ENCODE measurements at regions not wholly inside any gene's neighbourhood (a gene's known extent, or its start where the extent isn't known, plus 50 kb on each side); places are given as distances from the start of the nearest gene placed in this dataset.

- H3K27me3 Mint-ChIP-seq (ENCODE audit: low read depth): peaks cover 6% of the 10 kb centered on the region
Observed at GRCh38 chr1:168987330-168987729, 119.2 kb upstream of the ATP1B1 start.

GRCh38 chr1:168987923-168988322 is 118.6 kb upstream of the ATP1B1 start:
- TF ChIP-seq CTCF (IDR thresholded peaks at IDR 0.05): no peak
- no peak for DNase-seq (ENCODE audit: low spot score)
- peaks cover 1% of the 10 kb centered on the region for H3K36me3 Mint-ChIP-seq (ENCODE audit: low read depth)

More at GRCh38 chr1:168987330-168987729, 119.2 kb upstream of the ATP1B1 start:
- peak; percentile 9 for TF ChIP-seq CTCF (IDR thresholded peaks at IDR 0.05)
- Mint-ChIP-seq H3K4me3 (ENCODE audit: unreplicated experiment) (no peak overlapping the region), H3K9me3 (ENCODE audit: low read depth) (peaks cover 6% of the 10 kb centered on the region), H3K36me3 (ENCODE audit: low read depth) (peaks cover 1% of the 10 kb centered on the region), H3K27ac (ENCODE audit: unreplicated experiment) (no peak overlapping the region), H3K4me1 (ENCODE audit: low read depth) (no peaks in the 10 kb centered on the region)
- DNase-seq (ENCODE audit: low spot score): no peak

GRCh38 chr1:168989985-168990384 is 116.5 kb upstream of the ATP1B1 start:
- Mint-ChIP-seq H3K27me3 (ENCODE audit: low read depth) (peaks cover 6% of the 10 kb centered on the region), H3K9me3 (ENCODE audit: low read depth) (peaks cover 24% of the 10 kb centered on the region), H3K27ac (ENCODE audit: unreplicated experiment) (no peak overlapping the region), H3K36me3 (ENCODE audit: low read depth) (peaks cover 1% of the 10 kb centered on the region), H3K4me1 (ENCODE audit: low read depth) (no peaks in the 10 kb centered on the region), H3K4me3 (ENCODE audit: unreplicated experiment) (no peak overlapping the region)
- no peak for DNase-seq (ENCODE audit: low spot score)
- no peak for TF ChIP-seq CTCF (IDR thresholded peaks at IDR 0.05)

More at GRCh38 chr1:168987923-168988322, 118.6 kb upstream of the ATP1B1 start:
- H3K27me3 Mint-ChIP-seq (ENCODE audit: low read depth): peaks cover 6% of the 10 kb centered on the region
- peaks cover 6% of the 10 kb centered on the region for H3K9me3 Mint-ChIP-seq (ENCODE audit: low read depth)
- H3K4me1 Mint-ChIP-seq (ENCODE audit: low read depth): no peaks in the 10 kb centered on the region
- H3K27ac Mint-ChIP-seq (ENCODE audit: unreplicated experiment): no peak overlapping the region
- H3K4me3 Mint-ChIP-seq (ENCODE audit: unreplicated experiment): no peak overlapping the region

GRCh38 chr1:168991667-168992475 is 114.6 kb upstream of the ATP1B1 start:
- no peak overlapping the region for H3K4me3 Mint-ChIP-seq (ENCODE audit: unreplicated experiment)
- H3K36me3 Mint-ChIP-seq (ENCODE audit: low read depth): peaks cover 3% of the 10 kb centered on the region
- no peak for TF ChIP-seq CTCF (IDR thresholded peaks at IDR 0.05)
- H3K9me3 Mint-ChIP-seq (ENCODE audit: low read depth): peaks cover 39% of the 10 kb centered on the region
- no peak for DNase-seq (ENCODE audit: low spot score)
- no peaks in the 10 kb centered on the region for H3K4me1 Mint-ChIP-seq (ENCODE audit: low read depth)
- no peak overlapping the region for H3K27ac Mint-ChIP-seq (ENCODE audit: unreplicated experiment)
- H3K27me3 Mint-ChIP-seq (ENCODE audit: low read depth): peaks cover 6% of the 10 kb centered on the region

GRCh38 chr1:169001353-169001752 is 105.1 kb upstream of the ATP1B1 start:
- H3K27me3 Mint-ChIP-seq (ENCODE audit: low read depth): no peaks in the 10 kb centered on the region
- peaks cover 44% of the 10 kb centered on the region for H3K4me1 Mint-ChIP-seq (ENCODE audit: low read depth)
- peaks cover 3% of the 10 kb centered on the region for H3K36me3 Mint-ChIP-seq (ENCODE audit: low read depth)
- DNase-seq (ENCODE audit: low spot score): no peak
- no peak overlapping the region for H3K27ac Mint-ChIP-seq (ENCODE audit: unreplicated experiment)
- H3K4me3 Mint-ChIP-seq (ENCODE audit: unreplicated experiment): no peak overlapping the region
- no peak for TF ChIP-seq CTCF (IDR thresholded peaks at IDR 0.05)
- H3K9me3 Mint-ChIP-seq (ENCODE audit: low read depth): peaks cover 6% of the 10 kb centered on the region
